PC-3 (cell line): ENCODE measurements at regions not wholly inside any gene's neighbourhood (a gene's known extent, or its start where the extent isn't known, plus 50 kb on each side); places are given as distances from the start of the nearest gene placed in this dataset.
"Not testable (repeated sequence)": the region's sequence is repeated elsewhere in the genome, so short reads cannot be mapped to it uniquely, and the experiment has no call there.

ENCODE experiments used
- CTCF ChIP-seq: fragments of 300-600 bp; sonication (generic); conservative IDR thresholded peaks from 2 replicates; pipeline ENCODE4 v1.5.1; 2017; ENCODE audit warnings: antibody characterized with exemption, low read depth, mild to moderate bottlenecking, low read length
- EZH2phosphoT487 ChIP-seq: fragments of 300-600 bp; sonication (generic); IDR thresholded peaks from 2 replicates; pipeline ENCODE4 v1.6.1; 2018; ENCODE audit warnings: mild to moderate bottlenecking, antibody characterized with exemption, low read length, borderline replicate concordance

GRCh38 chr21:5251162-5251561, 5270.2 kb upstream of the TPTE start:
- not testable (repeated sequence) for TF ChIP-seq CTCF, EZH2phosphoT487
